Forelimb muscle (tissue), 1 donor: ENCODE measurements at regions not wholly inside any gene's neighbourhood (a gene's known extent, or its start where the extent isn't known, plus 50 kb on each side); places are given as distances from the start of the nearest gene placed in this dataset.
"Not testable (repeated sequence)": the region's sequence is repeated elsewhere in the genome, so short reads cannot be mapped to it uniquely, and the experiment has no call there.

Experiments used
- DNase-seq: peaks from one replicate; pipeline ENCODE4 v3.0.0-alpha.2; 2013; ENCODE audit warnings: low read depth

GRCh38 chr11:13782390-13783075 is 114.1 kb downstream of the FAR1 start:
- no peak for DNase-seq

GRCh38 chr11:13784441-13784840 is 116.0 kb downstream of the FAR1 start:
- DNase-seq = no peak

GRCh38 chr11:13784855-13785254 is 116.4 kb downstream of the FAR1 start:
- DNase-seq = no peak

- no peak for DNase-seq
Observed at GRCh38 chr11:13786688-13787087, 118.2 kb downstream of the FAR1 start.

GRCh38 chr11:13797616-13798015 is 129.1 kb downstream of the FAR1 start:
- DNase-seq = not testable (repeated sequence)

GRCh38 chr11:13800901-13801300 is 132.4 kb downstream of the FAR1 start:
- DNase-seq = no peak

GRCh38 chr11:13818325-13818724 is 144.2 kb upstream of the SPON1 start:
- no peak for DNase-seq

GRCh38 chr11:13826505-13827278 is 135.8 kb upstream of the SPON1 start:
- DNase-seq = no peak

- DNase-seq = peak; percentile 39
Observed at GRCh38 chr11:13831696-13832095, 130.8 kb upstream of the SPON1 start.

- DNase-seq = no peak
Observed at GRCh38 chr11:13834463-13834862, 128.1 kb upstream of the SPON1 start.

GRCh38 chr11:13836666-13837065 is 125.9 kb upstream of the SPON1 start:
- no peak for DNase-seq

GRCh38 chr11:13837286-13837685 is 125.2 kb upstream of the SPON1 start:
- DNase-seq = no peak

- DNase-seq = no peak
Observed at GRCh38 chr11:13841393-13841792, 121.1 kb upstream of the SPON1 start.

- DNase-seq = no peak
Observed at GRCh38 chr11:13848031-13848430, 114.5 kb upstream of the SPON1 start.

- DNase-seq = no peak
Observed at GRCh38 chr11:13850231-13851005, 112.1 kb upstream of the SPON1 start.

- DNase-seq = no peak
Observed at GRCh38 chr11:13851691-13852090, 110.8 kb upstream of the SPON1 start.

- DNase-seq = no peak
Observed at GRCh38 chr11:13852481-13852880, 110.0 kb upstream of the SPON1 start.

- DNase-seq = no peak
Observed at GRCh38 chr11:13857828-13858227, 104.7 kb upstream of the SPON1 start.

- no peak for DNase-seq
Observed at GRCh38 chr11:13859892-13860291, 102.6 kb upstream of the SPON1 start.

GRCh38 chr11:13861411-13861810 is 101.1 kb upstream of the SPON1 start:
- no peak for DNase-seq

- no peak for DNase-seq
Observed at GRCh38 chr11:13862845-13863392, 99.6 kb upstream of the SPON1 start.

GRCh38 chr11:13868710-13869397 is 93.7 kb upstream of the SPON1 start:
- DNase-seq = no peak
